ENCODE measurements at regions not wholly inside any gene's neighbourhood (a gene's known extent, or its start where the extent isn't known, plus 50 kb on each side); places are given as distances from the start of the nearest gene placed in this dataset.

- TF ChIP-seq BRCA1 (CRISPR knock-in tag; IDR thresholded peaks at IDR 0.05) (no peak), ZNF138 (CRISPR knock-in tag; IDR thresholded peaks at IDR 0.05; ENCODE audit: low read depth) (no peak), NR2F1 (CRISPR knock-in tag; IDR thresholded peaks at IDR 0.05) (peak; percentile 59 to 96; a peak in 3 of 4 replicates), RFXAP (CRISPR knock-in tag; IDR thresholded peaks at IDR 0.05; ENCODE audit: borderline replicate concordance) (no peak), ZNF12 (CRISPR knock-in tag; IDR thresholded peaks at IDR 0.05) (peak; percentile 98), IKZF5 (CRISPR knock-in tag; IDR thresholded peaks at IDR 0.05) (no peak), POGZ (CRISPR knock-in tag; IDR thresholded peaks at IDR 0.05) (0 out of 2 replicates have a peak, but pooled peaks have one; percentile 16), NCOR1 (IDR thresholded peaks at IDR 0.05; ENCODE audit: borderline replicate concordance, low read length) (peak; percentile 25; the same call in 1 of the 2 replicates), ZC3H4 (CRISPR knock-in tag; IDR thresholded peaks at IDR 0.05; ENCODE audit: borderline replicate concordance) (no peak), SALL1 (CRISPR knock-in tag; IDR thresholded peaks at IDR 0.05) (peak; percentile 42; the same call in 1 of the 2 replicates), HNRNPLL (IDR thresholded peaks at IDR 0.05; ENCODE audit: low read depth, low read length, poor library complexity, severe bottlenecking) (no peak), ZSCAN22 (CRISPR knock-in tag; IDR thresholded peaks at IDR 0.05) (no peak), ZBTB26 (CRISPR knock-in tag; IDR thresholded peaks at IDR 0.05; ENCODE audit: borderline replicate concordance) (peak; percentile 74; the same call in 1 of the 2 replicates), ZSCAN5A (CRISPR knock-in tag; IDR thresholded peaks at IDR 0.05; ENCODE audit: borderline replicate concordance) (no peak), ZHX2 (IDR thresholded peaks at IDR 0.05; ENCODE audit: low read depth) (no peak), ZHX2 (CRISPR knock-in tag; IDR thresholded peaks at IDR 0.05; ENCODE audit: borderline replicate concordance) (no peak), ZNF143 (CRISPR knock-in tag; IDR thresholded peaks at IDR 0.05) (peak; percentile 71), ELF4 (CRISPR knock-in tag; IDR thresholded peaks at IDR 0.05; ENCODE audit: borderline replicate concordance) (no peak)
- TF ChIP-seq, protein P1, sequence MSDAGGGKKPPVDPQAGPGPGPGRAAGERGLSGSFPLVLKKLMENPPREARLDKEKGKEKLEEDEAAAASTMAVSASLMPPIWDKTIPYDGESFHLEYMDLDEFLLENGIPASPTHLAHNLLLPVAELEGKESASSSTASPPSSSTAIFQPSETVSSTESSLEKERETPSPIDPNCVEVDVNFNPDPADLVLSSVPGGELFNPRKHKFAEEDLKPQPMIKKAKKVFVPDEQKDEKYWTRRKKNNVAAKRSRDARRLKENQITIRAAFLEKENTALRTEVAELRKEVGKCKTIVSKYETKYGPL (CRISPR knock-in tag; IDR thresholded peaks at IDR 0.05) = no peak
These were observed 56.7 kb upstream of the ERCC4 start (continued) for GRCh38 chr16:13863075-13863765.
